ENCODE measurements at regions not wholly inside any gene's neighbourhood (a gene's known extent, or its start where the extent isn't known, plus 50 kb on each side); places are given as distances from the start of the nearest gene placed in this dataset.

DNA sequence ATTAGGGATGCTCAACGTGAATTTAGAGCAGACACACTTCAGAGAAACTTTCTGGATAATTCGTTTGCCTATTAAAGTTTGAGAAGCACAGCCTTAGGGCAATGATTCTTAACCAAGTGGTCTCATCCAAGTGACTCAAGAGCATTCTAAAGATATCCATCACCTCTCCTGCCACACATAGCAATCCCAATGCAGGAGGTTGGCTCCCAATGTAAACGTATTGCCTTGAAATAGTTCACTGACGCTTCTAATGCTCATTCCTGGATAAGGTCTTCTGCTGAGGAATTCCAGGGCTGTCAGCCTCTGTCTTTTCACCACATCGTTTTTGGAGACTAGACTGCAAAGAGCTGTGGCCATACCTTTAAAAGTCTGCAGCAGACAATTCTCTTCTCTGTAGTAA lies 279.8 kb upstream of the DACH1 start:
- Histone ChIP-seq H3K36me3 (ENCODE audit: insufficient read depth, low read length) (no peaks in the 10 kb centered on the region), H3K9ac (ENCODE audit: low read depth, low read length, poor library complexity, severe bottlenecking) (no peak overlapping the region), H3F3A (ENCODE audit: low read depth) (no peaks in the 10 kb centered on the region), H3K4me1 (ENCODE audit: insufficient read depth, low read length, poor library complexity, severe bottlenecking) (no peaks in the 10 kb centered on the region), H3K79me2 (ENCODE audit: insufficient read depth, low read length) (no peaks in the 10 kb centered on the region), H3K9me2 (replicated peaks; ENCODE audit: low read depth, low read length) (no peaks in the 10 kb centered on the region), H4K20me1 (ENCODE audit: insufficient read depth, low read length, poor library complexity, severe bottlenecking) (no peaks in the 10 kb centered on the region), H3K9me3 (ENCODE audit: insufficient read depth, low read depth, low read length) (no peaks in the 10 kb centered on the region), H3K4me2 (ENCODE audit: low read depth, low read length, poor library complexity, severe bottlenecking) (no peak overlapping the region), H3K4me3 (ENCODE audit: low read length, poor library complexity, severe bottlenecking) (no peak overlapping the region), H2AFZ (ENCODE audit: low read length) (no peak overlapping the region), H3K27me3 (ENCODE audit: insufficient read depth, low read length, poor library complexity, severe bottlenecking) (no peaks in the 10 kb centered on the region)
- TF ChIP-seq, protein P1, sequence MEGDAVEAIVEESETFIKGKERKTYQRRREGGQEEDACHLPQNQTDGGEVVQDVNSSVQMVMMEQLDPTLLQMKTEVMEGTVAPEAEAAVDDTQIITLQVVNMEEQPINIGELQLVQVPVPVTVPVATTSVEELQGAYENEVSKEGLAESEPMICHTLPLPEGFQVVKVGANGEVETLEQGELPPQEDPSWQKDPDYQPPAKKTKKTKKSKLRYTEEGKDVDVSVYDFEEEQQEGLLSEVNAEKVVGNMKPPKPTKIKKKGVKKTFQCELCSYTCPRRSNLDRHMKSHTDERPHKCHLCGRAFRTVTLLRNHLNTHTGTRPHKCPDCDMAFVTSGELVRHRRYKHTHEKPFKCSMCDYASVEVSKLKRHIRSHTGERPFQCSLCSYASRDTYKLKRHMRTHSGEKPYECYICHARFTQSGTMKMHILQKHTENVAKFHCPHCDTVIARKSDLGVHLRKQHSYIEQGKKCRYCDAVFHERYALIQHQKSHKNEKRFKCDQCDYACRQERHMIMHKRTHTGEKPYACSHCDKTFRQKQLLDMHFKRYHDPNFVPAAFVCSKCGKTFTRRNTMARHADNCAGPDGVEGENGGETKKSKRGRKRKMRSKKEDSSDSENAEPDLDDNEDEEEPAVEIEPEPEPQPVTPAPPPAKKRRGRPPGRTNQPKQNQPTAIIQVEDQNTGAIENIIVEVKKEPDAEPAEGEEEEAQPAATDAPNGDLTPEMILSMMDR (conservative IDR thresholded peaks at IDR 0.05; ENCODE audit: low read length) = no peak
- TF ChIP-seq EZH2phosphoT487 (IDR thresholded peaks at IDR 0.05; ENCODE audit: borderline replicate concordance) = no peak

DNA sequence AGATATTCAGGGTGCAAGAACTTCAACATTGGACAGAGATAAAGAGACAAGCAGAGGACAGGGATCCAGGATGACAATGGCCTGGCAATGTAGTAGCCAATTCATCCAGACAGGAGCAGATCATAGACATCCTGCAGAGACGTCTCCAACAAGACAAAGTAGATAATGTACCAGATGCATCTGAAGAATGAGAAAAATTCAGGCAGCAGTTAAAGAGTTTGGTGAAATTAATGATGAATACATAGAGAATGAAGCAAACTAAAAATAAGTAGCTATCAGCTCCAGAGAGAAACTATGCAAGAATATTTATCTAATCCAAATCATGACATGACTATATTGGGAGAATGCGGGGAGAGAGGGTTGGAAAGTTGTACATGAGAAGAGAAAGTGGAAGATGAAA lies 278.4 kb upstream of the DACH1 start:
- Histone ChIP-seq H3K4me1 (ENCODE audit: insufficient read depth, low read length, poor library complexity, severe bottlenecking) (no peaks in the 10 kb centered on the region), H3K9me2 (replicated peaks; ENCODE audit: low read depth, low read length) (no peaks in the 10 kb centered on the region), H3K27me3 (ENCODE audit: insufficient read depth, low read length, poor library complexity, severe bottlenecking) (no peaks in the 10 kb centered on the region), H3K9ac (ENCODE audit: low read depth, low read length, poor library complexity, severe bottlenecking) (no peak overlapping the region), H3F3A (ENCODE audit: low read depth) (no peaks in the 10 kb centered on the region), H4K20me1 (ENCODE audit: insufficient read depth, low read length, poor library complexity, severe bottlenecking) (no peaks in the 10 kb centered on the region), H3K9me3 (ENCODE audit: insufficient read depth, low read depth, low read length) (no peaks in the 10 kb centered on the region), H3K4me2 (ENCODE audit: low read depth, low read length, poor library complexity, severe bottlenecking) (no peak overlapping the region), H3K36me3 (ENCODE audit: insufficient read depth, low read length) (no peaks in the 10 kb centered on the region), H3K4me3 (ENCODE audit: low read length, poor library complexity, severe bottlenecking) (no peak overlapping the region), H3K79me2 (ENCODE audit: insufficient read depth, low read length) (no peaks in the 10 kb centered on the region), H2AFZ (ENCODE audit: low read length) (no peak overlapping the region)
- TF ChIP-seq, protein P1 (conservative IDR thresholded peaks at IDR 0.05; ENCODE audit: low read length) = no peak
- no peak for TF ChIP-seq EZH2phosphoT487 (IDR thresholded peaks at IDR 0.05; ENCODE audit: borderline replicate concordance)

DNA sequence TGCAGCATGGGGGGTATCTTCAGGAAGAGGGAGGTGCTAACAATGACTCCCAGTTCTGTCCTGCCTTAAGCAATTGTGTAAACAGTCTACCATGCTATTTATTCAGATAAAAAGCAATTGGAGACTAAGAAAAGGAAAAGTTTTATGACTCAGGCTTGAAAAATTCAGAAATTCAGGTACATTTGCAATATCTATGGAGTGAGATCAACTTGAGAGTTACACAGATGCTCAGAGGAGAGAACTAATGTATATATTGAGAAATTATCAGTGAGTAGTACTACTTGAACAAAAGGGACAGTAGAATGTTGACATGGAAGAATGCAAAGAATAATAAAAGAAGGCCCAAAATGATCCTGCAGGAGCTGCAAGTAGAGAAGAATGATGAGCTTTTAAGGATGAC lies 277.6 kb upstream of the DACH1 start:
- Histone ChIP-seq H3K36me3 (ENCODE audit: insufficient read depth, low read length) (no peaks in the 10 kb centered on the region), H3F3A (ENCODE audit: low read depth) (no peaks in the 10 kb centered on the region), H3K27me3 (ENCODE audit: insufficient read depth, low read length, poor library complexity, severe bottlenecking) (no peaks in the 10 kb centered on the region), H4K20me1 (ENCODE audit: insufficient read depth, low read length, poor library complexity, severe bottlenecking) (no peaks in the 10 kb centered on the region), H3K4me2 (ENCODE audit: low read depth, low read length, poor library complexity, severe bottlenecking) (no peak overlapping the region), H3K79me2 (ENCODE audit: insufficient read depth, low read length) (no peaks in the 10 kb centered on the region), H3K9ac (ENCODE audit: low read depth, low read length, poor library complexity, severe bottlenecking) (no peak overlapping the region), H3K9me3 (ENCODE audit: insufficient read depth, low read depth, low read length) (no peaks in the 10 kb centered on the region), H3K4me1 (ENCODE audit: insufficient read depth, low read length, poor library complexity, severe bottlenecking) (no peaks in the 10 kb centered on the region), H2AFZ (ENCODE audit: low read length) (no peak overlapping the region), H3K4me3 (ENCODE audit: low read length, poor library complexity, severe bottlenecking) (no peak overlapping the region), H3K9me2 (replicated peaks; ENCODE audit: low read depth, low read length) (no peaks in the 10 kb centered on the region)
- no peak for TF ChIP-seq EZH2phosphoT487 (IDR thresholded peaks at IDR 0.05; ENCODE audit: borderline replicate concordance)
- TF ChIP-seq, protein P1 (conservative IDR thresholded peaks at IDR 0.05; ENCODE audit: low read length) = no peak

All from Loucy (cell line).